Neuronal stem cell (in vitro differentiated cells): ENCODE measurements at regions not wholly inside any gene's neighbourhood (a gene's known extent, or its start where the extent isn't known, plus 50 kb on each side); places are given as distances from the start of the nearest gene placed in this dataset.

Experiments used
- DNase-seq: peaks from one replicate; pipeline ENCODE4 v3.0.0-alpha.2; 2013; ENCODE audit warnings: low spot score
- H2AFZ ChIP-seq: one replicate; pipeline ENCODE4 v1.6.1; 2013; ENCODE audit warnings: mild to moderate bottlenecking, low read length, inconsistent platforms
- H2AK5ac ChIP-seq: 2 replicates; pipeline ENCODE4 v1.6.1; 2013; ENCODE audit warnings: low read depth, mild to moderate bottlenecking, inconsistent platforms, low read length, moderate library complexity, mixed read lengths
- H2BK120ac ChIP-seq: 2 replicates; pipeline ENCODE4 v1.6.1; 2013; ENCODE audit warnings: low read depth, mild to moderate bottlenecking, inconsistent platforms, low read length, moderate library complexity, mixed read lengths
- H2BK12ac ChIP-seq: one replicate; pipeline ENCODE4 v1.6.1; 2013; ENCODE audit warnings: low read length, inconsistent platforms
- H2BK15ac ChIP-seq: 2 replicates; pipeline ENCODE4 v1.6.1; 2013; ENCODE audit warnings: mild to moderate bottlenecking, low read length, inconsistent platforms, mixed read lengths
- H2BK5ac ChIP-seq: one replicate; pipeline ENCODE4 v1.6.1; 2013; ENCODE audit warnings: inconsistent platforms, mild to moderate bottlenecking, low read length, moderate library complexity
- H3K14ac ChIP-seq: one replicate; pipeline ENCODE4 v1.6.1; 2013; ENCODE audit warnings: low read length, inconsistent platforms
- H3K18ac ChIP-seq: 2 replicates; pipeline ENCODE4 v1.6.1; 2013; ENCODE audit warnings: low read length, inconsistent platforms
- H3K23ac ChIP-seq: 2 replicates; pipeline ENCODE4 v1.6.1; 2013; ENCODE audit warnings: low read depth, mild to moderate bottlenecking, mixed read lengths, low read length, inconsistent platforms; ENCODE audit not compliant: poor library complexity
- H3K27ac ChIP-seq: replicated peaks from 3 replicates; pipeline ENCODE4 v1.5.1; 2013; ENCODE audit warnings: low read length, inconsistent platforms
- H3K27me3 ChIP-seq, 3 experiments: 2 replicates each; pipeline ENCODE4 v1.6.1; 2013; ENCODE audit warnings: low read length in 3 of 3, mild to moderate bottlenecking in 2 of 3, inconsistent platforms in 1 of 3, low read depth in 1 of 3, mixed read lengths in 1 of 3, moderate library complexity in 1 of 3; ENCODE audit not compliant: control insufficient read depth in 3 of 3, insufficient read depth in 3 of 3
- H3K36me3 ChIP-seq, 2 donors: replicated peaks in 1 of 2; 2 replicates each; pipeline ENCODE4 v1.6.1; 2013; ENCODE audit warnings: low read length in 2 of 2; ENCODE audit not compliant: control insufficient read depth in 2 of 2, insufficient read depth in 2 of 2
- H3K4ac ChIP-seq: 2 replicates; pipeline ENCODE4 v1.6.1; 2013; ENCODE audit warnings: inconsistent platforms, mild to moderate bottlenecking, low read length, moderate library complexity
- H3K4me1 ChIP-seq, 2 donors: 1 replicate in 1 of 2; 2 replicates in 1 of 2; pipeline ENCODE4 v1.6.1; 2013; ENCODE audit warnings: low read length in 2 of 2, low read depth in 1 of 2; ENCODE audit not compliant: control insufficient read depth in 2 of 2, insufficient read depth in 1 of 2
- H3K4me2 ChIP-seq: one replicate; pipeline ENCODE4 v1.6.1; 2013; ENCODE audit warnings: mild to moderate bottlenecking, low read length, inconsistent platforms; ENCODE audit not compliant: insufficient read depth, poor library complexity, severe bottlenecking
- H3K4me3 ChIP-seq, 2 donors: 2 replicates each; pipeline ENCODE4 v1.5.1; 2013; ENCODE audit warnings: low read length in 2 of 2, mild to moderate bottlenecking in 2 of 2, inconsistent platforms in 1 of 2, moderate library complexity in 1 of 2
- H3K79me1 ChIP-seq: one replicate; pipeline ENCODE4 v1.6.1; 2013; ENCODE audit warnings: low read depth, mild to moderate bottlenecking, inconsistent platforms, low read length, moderate library complexity
- H3K9ac ChIP-seq: one replicate; pipeline ENCODE4 v1.6.1; 2013; ENCODE audit warnings: mild to moderate bottlenecking, low read depth, low read length, inconsistent platforms; ENCODE audit not compliant: poor library complexity
- H3K9me3 ChIP-seq, 2 donors: replicated peaks in 1 of 2; 2 replicates each; pipeline versions ENCODE3 to v1.6.1; 2013; ENCODE audit warnings: low read length in 2 of 2, mild to moderate bottlenecking in 2 of 2, inconsistent platforms in 1 of 2, low read depth in 1 of 2, mixed read lengths in 1 of 2, moderate library complexity in 1 of 2; ENCODE audit not compliant: control insufficient read depth in 2 of 2, insufficient read depth in 1 of 2
- H4K8ac ChIP-seq: one replicate; pipeline ENCODE4 v1.6.1; 2013; ENCODE audit warnings: low read depth, mild to moderate bottlenecking, inconsistent platforms, low read length, moderate library complexity
- H4K91ac ChIP-seq: one replicate; pipeline ENCODE4 v1.6.1; 2013; ENCODE audit warnings: low read length, low read depth, mild to moderate bottlenecking, inconsistent platforms; ENCODE audit not compliant: poor library complexity
- WGBS, 2 donors: extraction: QIAGEN DNeasy Blood & Tissue Kit; methylation state at CpG; one replicate each; pipeline ENCODE4 v1.1.7; 2013; ENCODE audit warnings: missing lambda C conversion rate in 2 of 2, mixed read lengths in 1 of 2; ENCODE audit not compliant: insufficient read length in 2 of 2, insufficient replicate concordance in 1 of 2; ENCODE audit errors: extremely low coverage in 2 of 2; 5-methylcytosine and 5-hydroxymethylcytosine counted together

DNA sequence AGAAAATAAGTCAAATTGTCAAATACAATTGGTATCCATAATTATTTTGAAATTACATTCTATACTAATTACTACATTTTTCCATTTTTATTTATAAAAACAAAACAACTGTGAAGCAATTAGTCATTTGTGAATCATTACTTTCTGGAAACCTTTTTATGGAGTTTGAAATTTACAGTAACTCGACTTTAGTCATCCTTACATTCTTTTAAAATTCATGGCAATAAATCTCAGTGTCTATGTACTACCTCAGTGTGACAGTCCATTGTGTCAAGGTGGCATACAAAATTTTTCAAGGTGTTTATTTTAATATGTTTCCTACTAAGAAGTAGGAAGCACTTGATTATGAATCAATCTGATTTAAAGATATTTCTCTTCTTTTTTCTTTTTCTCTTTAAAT, 1949.4 kb upstream of the RAG2 start:
- H3K79me1 ChIP-seq: no peaks in the 10 kb centered on the region
- no peaks in the 10 kb centered on the region for H3K9me3 ChIP-seq
- WGBS, 2 donors: no CpG with 5 or more reads among the region's 1 CpG
- H3K4ac ChIP-seq: no peak overlapping the region
- H4K91ac ChIP-seq: no peak overlapping the region
- H2BK12ac ChIP-seq: no peak overlapping the region
- H3K4me2 ChIP-seq: no peak overlapping the region
- DNase-seq: no peak
- no peak overlapping the region for H3K9ac ChIP-seq
- H3K23ac ChIP-seq: no peak overlapping the region
- no peaks in the 10 kb centered on the region for H3K36me3 ChIP-seq
- H4K8ac ChIP-seq: no peak overlapping the region
- no peak overlapping the region for H3K4me3 ChIP-seq
- no peak overlapping the region for H2BK15ac ChIP-seq
- no peak overlapping the region for H2BK5ac ChIP-seq
- no peaks in the 10 kb centered on the region for H3K27me3 ChIP-seq
- no peaks in the 10 kb centered on the region for H3K4me1 ChIP-seq
- H3K27ac ChIP-seq: no peak overlapping the region
- H2BK120ac ChIP-seq: no peak overlapping the region
- H3K18ac ChIP-seq: no peak overlapping the region
- H3K14ac ChIP-seq: no peak overlapping the region
- no peak overlapping the region for H2AFZ ChIP-seq
- H2AK5ac ChIP-seq: no peak overlapping the region

- Histone ChIP-seq H3K4ac (no peak overlapping the region), H3K18ac (no peak overlapping the region), H2BK120ac (no peak overlapping the region), H2BK15ac (no peak overlapping the region), H2BK12ac (no peak overlapping the region), H2BK5ac (no peak overlapping the region), H4K91ac (no peak overlapping the region), H3K14ac (no peak overlapping the region), H3K36me3 (no peaks in the 10 kb centered on the region), H3K4me1 (no peaks in the 10 kb centered on the region), H3K79me1 (no peaks in the 10 kb centered on the region), H3K4me2 (no peak overlapping the region), H3K9ac (no peak overlapping the region), H3K4me3 (no peak overlapping the region), H2AFZ (no peak overlapping the region), H2AK5ac (no peak overlapping the region), H4K8ac (no peak overlapping the region), H3K9me3 (no peaks in the 10 kb centered on the region), H3K27ac (no peak overlapping the region), H3K23ac (no peak overlapping the region), H3K27me3 (no peaks in the 10 kb centered on the region)
- WGBS, 2 donors: no CpG with 5 or more reads among the region's 3 CpGs
- no peak for DNase-seq
These were observed 1946.0 kb upstream of the RAG2 start for GRCh38 chr11:38543986-38544385.

- no peak overlapping the region for H2AK5ac ChIP-seq
- no peak overlapping the region for H2BK12ac ChIP-seq
- no peak overlapping the region for H3K4ac ChIP-seq
- H3K18ac ChIP-seq: no peak overlapping the region
- H2AFZ ChIP-seq: no peak overlapping the region
- H4K8ac ChIP-seq: no peak overlapping the region
- WGBS, 2 donors: no CpG with 5 or more reads among the region's 1 CpG
- H2BK5ac ChIP-seq: no peak overlapping the region
- no peak overlapping the region for H3K9ac ChIP-seq
- H2BK15ac ChIP-seq: no peak overlapping the region
- no peak overlapping the region for H3K4me2 ChIP-seq
- no peak overlapping the region for H3K14ac ChIP-seq
- no peaks in the 10 kb centered on the region for H3K4me1 ChIP-seq
- DNase-seq: no peak
- H4K91ac ChIP-seq: no peak overlapping the region
- no peaks in the 10 kb centered on the region for H3K9me3 ChIP-seq
- no peak overlapping the region for H3K27ac ChIP-seq
- no peak overlapping the region for H3K4me3 ChIP-seq
- H3K36me3 ChIP-seq: no peaks in the 10 kb centered on the region
- H3K79me1 ChIP-seq: no peaks in the 10 kb centered on the region
- no peaks in the 10 kb centered on the region for H3K27me3 ChIP-seq
- H2BK120ac ChIP-seq: no peak overlapping the region
- no peak overlapping the region for H3K23ac ChIP-seq
These were observed 1945.3 kb upstream of the RAG2 start for GRCh38 chr11:38543311-38543710.

GRCh38 chr11:38538866-38539680, 1941.0 kb upstream of the RAG2 start:
- Histone ChIP-seq H3K36me3 (no peaks in the 10 kb centered on the region), H3K23ac (no peak overlapping the region), H3K4ac (no peak overlapping the region), H3K27ac (no peak overlapping the region), H3K9ac (no peak overlapping the region), H3K27me3 (no peaks in the 10 kb centered on the region), H4K91ac (no peak overlapping the region), H4K8ac (no peak overlapping the region), H3K4me2 (no peak overlapping the region), H2BK5ac (no peak overlapping the region), H2AK5ac (no peak overlapping the region), H3K4me3 (no peak overlapping the region), H2BK15ac (no peak overlapping the region), H2AFZ (no peak overlapping the region), H3K79me1 (no peaks in the 10 kb centered on the region), H3K4me1 (no peaks in the 10 kb centered on the region), H3K18ac (no peak overlapping the region), H3K9me3 (no peaks in the 10 kb centered on the region), H3K14ac (no peak overlapping the region), H2BK120ac (no peak overlapping the region), H2BK12ac (no peak overlapping the region)
- WGBS, 2 donors: no CpG with 5 or more reads among the region's 6 CpGs
- no peak for DNase-seq
